ENCODE measurements at regions not wholly inside any gene's neighbourhood (a gene's known extent, or its start where the extent isn't known, plus 50 kb on each side); places are given as distances from the start of the nearest gene placed in this dataset.

GRCh38 chr5:144581044-144581443 lies 410.4 kb downstream of the KCTD16 start:
- DNase-seq = no peak
- H3K36me3 ChIP-seq = no peaks in the 10 kb centered on the region

GRCh38 chr5:144577676-144578075 lies 407.0 kb downstream of the KCTD16 start:
- Histone ChIP-seq H3K9me3 (no peaks in the 10 kb centered on the region), H3K4me3 (no peak overlapping the region), H3K36me3 (no peaks in the 10 kb centered on the region), H3K27me3 (no peaks in the 10 kb centered on the region)
- no peak for DNase-seq

More at GRCh38 chr5:144581044-144581443, 410.4 kb downstream of the KCTD16 start:
- H3K9me3 ChIP-seq = no peaks in the 10 kb centered on the region
- no peaks in the 10 kb centered on the region for H3K27me3 ChIP-seq
- no peak overlapping the region for H3K4me3 ChIP-seq

DNA sequence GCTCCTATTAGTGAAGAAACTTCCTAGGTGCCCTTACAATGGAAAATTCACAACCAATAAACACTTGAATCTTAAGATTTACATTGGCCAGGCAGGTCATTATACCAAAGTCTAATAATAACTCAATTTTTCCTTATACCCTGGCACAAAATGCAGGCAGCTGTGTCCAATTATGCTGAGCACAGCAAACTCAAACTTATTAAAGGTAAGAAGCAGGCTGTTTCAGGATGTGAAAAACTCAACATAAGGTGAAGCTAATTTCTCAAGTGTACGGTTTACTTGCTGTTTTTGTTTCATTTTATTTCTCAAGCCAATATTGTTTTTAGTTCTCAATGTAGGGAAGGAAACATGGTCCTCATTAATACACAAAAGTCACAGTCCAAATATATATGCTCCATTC lies 405.1 kb downstream of the KCTD16 start:
- no peaks in the 10 kb centered on the region for H3K27me3 ChIP-seq
- H3K4me3 ChIP-seq = no peak overlapping the region
- H3K9me3 ChIP-seq = no peaks in the 10 kb centered on the region
- no peaks in the 10 kb centered on the region for H3K36me3 ChIP-seq
- DNase-seq = no peak

DNA sequence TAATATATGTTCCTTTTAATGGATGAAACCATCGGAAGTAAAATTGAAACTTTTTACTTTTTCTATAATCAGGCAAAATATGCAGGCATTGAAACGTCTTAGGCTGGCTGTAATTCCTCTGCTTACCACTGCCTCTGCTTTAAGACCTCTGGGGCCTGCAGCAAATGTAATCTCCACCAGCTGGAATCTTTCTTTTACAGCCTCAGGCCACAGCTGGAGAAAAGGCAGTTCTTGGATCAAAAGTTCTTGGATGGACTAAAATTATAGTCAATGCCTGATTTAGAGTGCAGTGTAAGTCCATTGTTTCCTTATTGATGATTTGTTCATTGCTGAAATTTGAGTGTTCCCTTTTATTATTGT lies 396.7 kb downstream of the KCTD16 start:
- peak; percentile 39 for DNase-seq
- Histone ChIP-seq H3K27me3 (no peaks in the 10 kb centered on the region), H3K9me3 (peaks cover 5% of the 10 kb centered on the region), H3K4me3 (no peak overlapping the region), H3K36me3 (no peaks in the 10 kb centered on the region)

DNA sequence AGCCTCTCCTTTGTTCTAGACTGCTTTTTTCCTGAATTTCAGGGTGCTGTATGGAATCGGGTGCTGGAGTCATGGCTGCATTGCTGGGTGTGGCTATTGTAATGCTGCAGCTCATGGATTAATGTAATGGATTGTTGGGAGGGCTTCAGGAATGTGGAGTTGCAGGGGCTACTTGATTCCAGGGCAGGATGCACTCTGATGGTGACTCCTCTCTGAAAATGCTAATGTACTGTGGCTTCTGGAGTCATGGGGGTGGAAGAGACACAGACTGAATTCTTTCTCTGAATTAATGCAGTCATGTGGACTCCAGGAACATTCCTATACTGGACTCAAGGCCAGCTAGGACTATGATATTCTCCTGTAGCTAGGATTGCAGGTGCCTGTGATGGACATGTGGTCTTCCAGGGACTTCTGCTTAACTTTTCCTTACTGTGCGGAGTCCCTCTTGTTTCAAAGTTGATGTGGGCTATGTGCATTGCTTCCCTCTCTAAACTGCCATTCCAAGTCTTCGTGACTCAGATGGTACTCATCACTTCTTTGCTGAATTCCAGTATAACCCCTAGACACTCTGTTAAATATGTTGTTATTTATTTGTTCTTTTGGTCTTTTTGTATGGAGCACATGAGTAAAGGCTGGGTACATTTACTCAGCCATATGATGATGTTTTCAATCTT lies 396.2 kb downstream of the KCTD16 start:
- H3K9me3 ChIP-seq = peaks cover 5% of the 10 kb centered on the region
- no peaks in the 10 kb centered on the region for H3K36me3 ChIP-seq
- peak; percentile 16 for DNase-seq
- H3K4me3 ChIP-seq = no peak overlapping the region
- no peaks in the 10 kb centered on the region for H3K27me3 ChIP-seq

DNA sequence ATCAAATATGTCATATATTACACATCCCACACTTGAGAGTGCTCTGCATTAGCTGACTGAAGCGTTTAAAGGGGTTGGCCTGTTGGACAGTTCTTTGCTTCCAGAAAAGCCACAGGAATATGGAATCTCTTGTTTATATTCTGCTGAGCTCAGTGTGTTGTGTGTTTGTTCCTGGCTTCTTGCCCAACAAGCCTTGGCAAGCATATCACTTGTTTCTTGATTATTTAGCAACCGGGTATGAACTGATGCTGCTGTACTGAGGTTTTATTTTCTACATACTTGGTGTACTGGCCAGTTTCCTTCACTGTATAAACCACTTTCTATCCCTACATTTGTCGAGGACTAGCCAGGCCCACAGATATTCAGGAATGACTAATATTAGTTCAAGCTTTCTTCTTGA lies 378.9 kb downstream of the KCTD16 start:
- H3K27me3 ChIP-seq = no peaks in the 10 kb centered on the region
- H3K9me3 ChIP-seq = peaks cover 2% of the 10 kb centered on the region; the same call in 1 of the 2 replicates
- H3K4me3 ChIP-seq = no peak overlapping the region
- no peaks in the 10 kb centered on the region for H3K36me3 ChIP-seq
- DNase-seq = peak; percentile 81

DNA sequence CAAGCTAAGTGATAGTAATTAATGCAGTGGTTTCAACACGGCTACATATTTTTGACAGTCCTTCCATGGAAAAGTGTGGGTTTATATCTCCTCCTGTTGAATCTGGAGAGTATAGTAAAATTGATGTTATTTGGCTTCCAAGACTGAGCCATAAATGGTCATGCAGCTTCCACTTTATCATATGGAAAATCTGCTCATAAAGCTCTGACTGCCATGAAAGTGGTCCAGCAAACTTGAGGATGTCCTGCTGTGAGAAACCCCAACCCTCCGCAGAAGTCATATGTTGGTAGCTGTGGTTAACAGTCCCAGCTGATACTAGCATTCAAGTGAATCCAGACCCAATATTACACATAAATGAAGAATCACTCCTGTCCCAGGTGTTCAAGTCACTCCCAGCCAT lies 378.3 kb downstream of the KCTD16 start:
- Histone ChIP-seq H3K36me3 (no peaks in the 10 kb centered on the region), H3K4me3 (no peak overlapping the region), H3K27me3 (no peaks in the 10 kb centered on the region), H3K9me3 (peaks cover 2% of the 10 kb centered on the region; the same call in 1 of the 2 replicates)
- no peak for DNase-seq

DNA sequence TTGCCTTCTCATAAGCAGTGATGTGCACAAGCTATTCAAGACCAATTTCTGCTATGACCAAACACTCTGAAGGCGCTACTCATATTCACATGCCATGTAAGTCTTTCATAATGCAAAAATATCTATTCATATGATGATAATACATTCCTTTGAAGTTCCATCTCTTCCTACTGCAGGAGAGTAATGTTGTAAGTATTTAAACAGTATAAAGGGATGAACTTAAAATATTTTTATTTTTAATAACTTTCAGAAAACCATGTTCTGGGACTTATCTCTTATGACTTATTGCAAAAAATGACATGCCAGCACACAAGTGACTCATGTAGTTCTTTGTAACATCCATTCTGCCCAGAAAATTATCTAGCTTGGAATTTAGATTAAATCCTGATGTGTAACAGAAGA lies 376.4 kb downstream of the KCTD16 start:
- H3K27me3 ChIP-seq = no peaks in the 10 kb centered on the region
- DNase-seq = no peak
- peaks cover 2% of the 10 kb centered on the region; the same call in 1 of the 2 replicates for H3K9me3 ChIP-seq

DNA sequence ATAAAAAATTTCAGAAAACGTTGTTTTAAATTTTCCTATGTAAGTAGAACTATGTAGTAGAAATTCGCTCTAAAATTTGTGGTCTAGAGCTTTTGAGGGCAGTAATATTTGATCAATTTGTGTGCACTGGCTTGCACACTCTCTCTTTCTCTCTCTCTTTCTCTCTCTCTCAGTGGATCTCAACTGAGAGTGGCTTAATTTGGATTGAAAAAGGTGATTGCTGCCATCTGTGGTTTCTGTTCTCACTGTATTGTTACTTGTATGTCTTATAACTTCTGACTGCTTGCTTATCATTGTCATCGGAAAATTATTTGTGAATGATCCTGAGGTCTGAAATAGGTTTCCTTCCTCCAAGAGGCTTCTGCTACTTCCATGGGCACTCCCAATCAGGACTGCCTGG lies 368.2 kb downstream of the KCTD16 start:
- DNase-seq = no peak
- no peaks in the 10 kb centered on the region for H3K27me3 ChIP-seq

More for the DNA sequence above, 376.4 kb downstream of the KCTD16 start:
- Histone ChIP-seq H3K36me3 (no peaks in the 10 kb centered on the region), H3K4me3 (no peak overlapping the region)

More for the DNA sequence above, 368.2 kb downstream of the KCTD16 start:
- Histone ChIP-seq H3K4me3 (no peak overlapping the region), H3K9me3 (no peaks in the 10 kb centered on the region), H3K36me3 (no peaks in the 10 kb centered on the region)

Data from MG63 (cell line).